Fibroblast of peridontal ligament (primary cell): ENCODE measurements at regions not wholly inside any gene's neighbourhood (a gene's known extent, or its start where the extent isn't known, plus 50 kb on each side); places are given as distances from the start of the nearest gene placed in this dataset.
"Not testable (repeated sequence)": the region's sequence is repeated elsewhere in the genome, so short reads cannot be mapped to it uniquely, and the experiment has no call there.

Experiments
- DNase-seq: peaks from one replicate; pipeline ENCODE4 v3.0.0-alpha.2; 2010; ENCODE audit errors: extremely low read depth

DNA sequence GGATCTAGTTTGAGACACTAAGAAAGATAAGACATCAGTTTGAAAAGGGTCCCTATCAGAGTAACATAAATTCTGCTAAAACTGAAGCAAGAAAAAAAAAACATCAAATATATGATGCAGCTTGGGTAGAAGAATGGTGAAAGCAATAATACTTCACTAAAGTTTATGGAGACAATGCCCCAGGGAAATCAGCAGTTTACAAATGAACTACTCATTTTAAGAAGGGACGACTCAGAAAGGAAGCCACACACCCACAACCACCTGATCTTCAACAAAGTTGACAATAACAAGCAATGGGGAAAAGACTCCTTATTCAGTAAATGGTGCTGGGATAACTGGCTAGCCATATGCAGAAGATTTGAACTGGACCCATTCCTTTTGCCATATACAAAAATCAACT lies 143.5 kb downstream of the TPBG start:
- peak; percentile 3 for DNase-seq

DNA sequence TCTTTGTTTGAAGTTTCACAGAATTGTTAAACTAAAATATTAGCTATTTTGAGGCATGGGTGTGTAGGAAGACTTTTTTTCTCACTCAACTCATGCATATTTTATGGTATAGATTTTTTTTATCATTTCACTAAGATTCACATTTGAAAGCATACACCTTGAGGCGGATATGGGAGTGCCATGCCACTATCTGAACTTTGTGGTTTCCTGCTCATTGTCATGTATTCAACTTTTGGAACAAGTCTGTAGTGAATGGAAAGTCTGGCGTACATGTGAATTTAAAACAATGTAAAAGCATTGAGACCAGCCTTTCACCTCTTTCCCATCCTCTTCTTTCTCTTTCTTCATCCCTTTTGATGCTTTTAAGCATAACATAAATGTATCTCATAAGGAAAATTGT lies 147.9 kb downstream of the TPBG start:
- no peak for DNase-seq

DNA sequence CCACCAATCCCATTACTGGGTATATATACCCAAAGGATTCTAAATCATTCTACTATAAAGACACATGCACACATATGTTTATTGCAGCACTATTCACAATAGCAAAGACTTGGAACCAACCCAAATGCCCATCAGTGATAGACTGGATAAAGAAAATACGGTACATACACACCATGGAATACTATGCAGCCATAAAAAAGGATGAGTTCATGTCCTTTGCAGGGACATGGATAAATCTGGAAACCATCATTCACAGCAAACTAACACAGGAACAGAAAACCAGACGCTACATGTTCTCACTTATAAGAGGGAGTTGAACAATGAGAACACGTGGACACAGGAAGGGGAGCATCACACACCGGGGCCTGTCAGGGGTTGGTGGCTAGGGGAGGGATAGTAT lies 154.3 kb downstream of the TPBG start:
- DNase-seq: not testable (repeated sequence)

DNA sequence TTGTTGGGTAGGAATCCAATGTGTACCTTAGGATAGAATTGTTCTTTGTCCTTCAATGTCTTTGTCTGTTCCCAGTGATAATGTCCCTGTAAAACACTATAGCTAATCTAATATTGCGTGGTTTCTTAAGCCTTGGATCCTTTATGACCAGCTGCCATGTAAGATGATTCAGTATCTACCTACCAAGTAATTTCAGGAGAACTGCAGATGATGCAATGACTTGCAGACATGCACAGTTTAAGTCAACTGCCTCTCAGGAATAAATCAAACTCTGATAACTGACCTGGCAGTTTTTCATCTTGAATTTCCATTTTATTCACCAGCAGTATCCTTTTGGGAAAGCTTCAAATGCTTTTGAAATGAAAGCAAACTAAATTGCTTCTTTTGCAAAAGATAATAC lies 157.8 kb downstream of the TPBG start:
- DNase-seq: no peak

- DNase-seq: no peak
Observed at GRCh38 chr6:82521861-82522260, 158.2 kb downstream of the TPBG start.

DNA sequence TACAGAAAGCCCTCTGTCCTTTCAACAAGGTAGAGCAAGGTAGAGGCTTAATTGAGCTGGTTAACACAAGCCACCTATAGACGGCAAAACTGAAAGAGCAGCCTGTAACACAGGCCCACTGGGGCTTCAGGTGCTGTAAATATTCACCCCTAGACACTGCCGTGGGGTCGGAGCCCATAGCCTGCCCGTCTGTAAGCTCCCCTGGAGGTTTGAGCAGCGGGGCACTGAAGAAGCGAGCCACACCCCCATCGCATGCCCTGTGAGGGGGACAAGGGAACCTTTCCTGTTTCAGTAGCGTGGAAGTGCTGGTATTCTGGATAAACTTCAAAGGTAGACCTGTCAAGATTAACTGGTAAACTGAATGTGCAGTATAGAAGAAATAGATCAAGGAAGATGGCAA lies 160.4 kb downstream of the TPBG start:
- no peak for DNase-seq

DNA sequence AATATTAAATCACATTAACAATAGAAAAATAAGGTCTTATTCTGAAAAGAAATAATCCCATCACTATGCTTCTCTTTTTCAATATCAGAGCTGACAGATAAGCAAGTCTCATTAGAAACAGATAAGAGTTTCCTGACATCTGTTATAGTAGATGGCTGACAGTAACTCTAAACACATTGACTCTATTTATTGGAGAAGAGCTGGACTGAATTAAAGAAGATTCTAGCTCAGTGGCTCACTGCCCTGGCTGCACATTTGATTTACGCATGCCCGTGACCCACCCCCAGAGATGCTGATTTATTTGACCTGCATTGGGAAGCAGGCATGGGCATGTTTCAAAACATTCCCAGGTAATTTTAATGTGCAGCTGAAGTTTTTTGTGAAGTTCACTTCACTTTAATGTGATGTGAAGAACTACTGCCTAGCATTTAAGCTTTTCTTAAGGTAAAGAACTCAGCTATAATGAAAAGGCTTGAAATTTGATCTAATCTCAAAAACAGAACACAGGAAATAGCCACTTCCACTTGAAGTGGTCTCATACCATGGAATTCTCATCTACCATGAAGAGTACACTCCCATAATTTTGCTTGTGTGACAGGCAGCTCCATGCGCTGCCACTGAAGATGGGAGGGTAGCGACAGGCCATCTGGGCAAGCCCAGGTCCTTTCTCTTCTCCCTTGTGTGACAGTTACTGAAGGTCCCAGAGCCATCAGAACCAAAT lies 162.3 kb downstream of the TPBG start:
- DNase-seq: no peak

GRCh38 chr6:82529960-82530460 lies 166.4 kb downstream of the TPBG start:
- DNase-seq: not testable (repeated sequence)

DNA sequence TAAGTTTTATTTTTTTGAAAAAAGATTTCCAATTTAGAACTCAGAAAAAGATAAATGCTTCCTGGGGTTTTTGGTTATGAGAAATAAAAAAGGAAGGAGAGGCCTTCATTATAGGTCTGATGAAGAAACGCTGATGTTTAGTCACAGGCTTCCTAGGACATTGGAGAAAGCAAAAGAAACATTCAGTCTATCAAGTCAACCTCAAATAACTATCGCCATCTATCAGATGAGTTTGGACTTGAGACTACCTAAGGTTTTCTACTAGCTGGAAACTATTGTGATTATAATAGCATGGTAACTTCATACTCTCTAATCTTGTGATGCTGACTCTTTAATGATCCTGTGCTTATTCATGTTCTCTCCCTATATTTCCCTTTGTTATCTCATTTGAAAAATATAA lies 171.3 kb downstream of the TPBG start:
- DNase-seq: no peak

GRCh38 chr6:82549480-82549879 lies 185.9 kb downstream of the TPBG start:
- not testable (repeated sequence) for DNase-seq

DNA sequence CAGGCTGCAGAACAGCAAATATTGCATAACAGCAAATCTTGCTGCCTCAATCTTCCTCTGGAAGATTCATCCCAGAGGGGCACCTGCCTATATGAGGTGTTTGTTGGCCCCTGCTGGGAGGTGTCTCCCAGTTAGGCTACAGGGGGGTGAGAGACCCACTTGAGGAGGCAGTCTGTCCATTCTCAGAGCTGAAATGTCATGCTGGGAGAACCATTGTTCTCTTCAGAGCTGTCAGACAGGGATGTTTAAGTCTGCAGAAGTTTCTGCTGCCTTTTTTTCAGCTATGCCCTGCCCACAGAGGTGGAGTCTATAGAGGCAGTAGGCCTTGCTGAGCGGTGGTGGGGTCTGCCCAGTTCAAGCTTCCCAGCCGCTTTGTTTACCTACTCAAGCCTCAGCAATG lies 187.7 kb downstream of the TPBG start:
- not testable (repeated sequence) for DNase-seq

DNA sequence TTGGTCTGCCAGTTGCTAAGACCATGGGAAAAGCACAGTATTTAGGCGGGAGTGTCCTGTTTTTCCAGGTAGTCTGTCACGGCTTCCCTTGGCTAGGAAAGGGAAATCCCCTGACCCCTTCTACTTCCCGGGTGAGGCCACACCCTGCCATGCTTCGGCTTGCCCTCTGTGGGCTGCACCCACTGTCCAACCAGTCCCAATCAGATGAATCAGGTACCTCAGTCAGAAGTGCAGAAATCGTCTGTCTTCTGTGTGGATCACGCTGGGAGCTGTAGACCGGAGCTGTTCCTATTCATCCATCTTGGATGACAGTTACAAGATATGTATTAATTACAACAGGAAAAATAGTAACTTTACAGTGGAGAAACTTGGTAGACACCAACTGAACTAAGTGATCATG lies 188.2 kb downstream of the TPBG start:
- DNase-seq: no peak

DNA sequence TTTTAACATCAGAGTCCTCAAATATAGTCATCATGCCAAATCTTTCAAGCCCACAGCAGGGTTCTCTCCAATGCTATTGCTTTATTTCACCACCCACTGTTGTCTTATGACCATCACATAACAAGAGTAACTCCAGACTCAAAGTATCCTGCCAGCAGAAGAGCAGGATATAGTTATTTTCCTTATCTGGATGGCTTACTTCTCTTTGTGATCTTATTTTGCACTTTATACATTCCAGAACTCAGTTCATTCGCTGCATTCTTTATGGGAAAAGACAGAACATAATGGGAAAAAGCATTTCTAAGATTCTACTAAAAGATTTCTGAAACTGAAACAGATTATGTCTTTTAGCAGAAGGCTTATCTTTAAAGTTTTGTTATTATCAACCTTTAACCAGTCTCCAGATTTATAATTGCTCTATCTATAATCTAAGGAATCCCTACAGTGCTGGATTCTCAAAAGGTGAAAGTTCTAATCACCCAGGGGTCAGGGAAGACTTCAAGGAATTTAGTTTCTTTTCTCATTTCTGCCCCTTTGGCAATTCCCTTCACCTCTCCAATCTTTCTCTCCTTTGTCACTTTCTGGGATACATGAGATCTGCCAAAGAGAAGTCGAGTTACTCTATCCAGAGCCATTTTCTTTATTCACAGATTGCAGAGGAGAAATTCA lies 190.4 kb downstream of the TPBG start:
- DNase-seq: no peak

GRCh38 chr6:82554666-82555065 lies 191.0 kb downstream of the TPBG start:
- peak; percentile 53 for DNase-seq

DNA sequence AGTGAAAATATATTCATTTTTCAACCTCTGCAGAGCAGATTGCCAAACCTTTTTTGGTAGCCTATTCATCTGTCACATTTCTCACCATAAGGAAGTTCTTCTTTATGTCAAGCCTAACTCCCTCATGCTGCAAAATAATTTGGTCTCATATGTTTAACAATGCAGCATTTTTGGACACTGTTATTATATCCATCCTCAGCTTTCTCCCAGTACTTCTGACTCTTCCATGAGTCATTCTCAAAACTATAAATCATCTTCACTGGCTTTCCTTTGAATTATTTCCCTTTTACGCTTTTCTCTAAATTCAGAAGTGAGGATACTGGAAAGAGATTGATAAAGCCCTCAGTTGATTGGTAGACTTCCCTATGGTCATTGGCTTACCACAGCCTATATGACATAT lies 192.2 kb downstream of the TPBG start:
- peak; percentile 36 for DNase-seq

DNA sequence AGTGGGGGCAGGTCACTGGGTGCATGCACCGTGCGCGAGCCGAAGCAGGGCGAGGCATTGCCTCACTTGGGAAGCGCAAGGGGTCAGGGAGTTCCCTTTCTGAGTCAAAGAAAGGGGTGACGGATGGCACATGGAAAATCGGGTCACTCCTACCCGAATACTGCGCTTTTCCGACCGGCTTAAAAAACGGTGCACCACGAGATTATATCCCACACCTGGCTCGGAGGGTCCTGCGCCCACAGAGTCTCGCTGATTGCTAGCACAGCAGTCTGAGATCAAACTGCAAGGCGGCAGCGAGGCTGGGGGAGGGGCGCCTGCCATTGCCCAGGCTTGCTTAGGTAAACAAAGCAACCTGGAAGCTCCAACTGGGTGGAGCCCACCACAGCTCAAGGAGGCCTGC lies 194.9 kb downstream of the TPBG start:
- not testable (repeated sequence) for DNase-seq

DNA sequence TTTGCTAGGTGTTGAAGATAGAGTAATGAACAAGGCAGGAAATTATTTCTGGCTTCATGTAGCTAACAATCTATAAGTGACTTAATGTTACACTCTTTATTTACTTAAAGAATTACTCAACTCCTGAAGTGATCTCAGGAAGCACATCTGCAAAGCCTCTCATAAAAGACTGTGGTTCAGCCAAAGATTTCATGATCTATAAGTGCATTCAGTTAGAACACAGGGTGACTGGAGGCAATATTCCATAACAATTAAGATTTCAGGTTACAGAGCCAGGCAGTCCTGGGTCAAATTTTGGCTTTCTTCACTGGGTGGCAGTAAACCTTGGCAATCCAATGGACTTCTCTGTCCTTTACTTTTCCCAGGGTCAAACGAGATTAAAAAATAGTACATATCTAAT lies 204.0 kb downstream of the TPBG start:
- DNase-seq: no peak

DNA sequence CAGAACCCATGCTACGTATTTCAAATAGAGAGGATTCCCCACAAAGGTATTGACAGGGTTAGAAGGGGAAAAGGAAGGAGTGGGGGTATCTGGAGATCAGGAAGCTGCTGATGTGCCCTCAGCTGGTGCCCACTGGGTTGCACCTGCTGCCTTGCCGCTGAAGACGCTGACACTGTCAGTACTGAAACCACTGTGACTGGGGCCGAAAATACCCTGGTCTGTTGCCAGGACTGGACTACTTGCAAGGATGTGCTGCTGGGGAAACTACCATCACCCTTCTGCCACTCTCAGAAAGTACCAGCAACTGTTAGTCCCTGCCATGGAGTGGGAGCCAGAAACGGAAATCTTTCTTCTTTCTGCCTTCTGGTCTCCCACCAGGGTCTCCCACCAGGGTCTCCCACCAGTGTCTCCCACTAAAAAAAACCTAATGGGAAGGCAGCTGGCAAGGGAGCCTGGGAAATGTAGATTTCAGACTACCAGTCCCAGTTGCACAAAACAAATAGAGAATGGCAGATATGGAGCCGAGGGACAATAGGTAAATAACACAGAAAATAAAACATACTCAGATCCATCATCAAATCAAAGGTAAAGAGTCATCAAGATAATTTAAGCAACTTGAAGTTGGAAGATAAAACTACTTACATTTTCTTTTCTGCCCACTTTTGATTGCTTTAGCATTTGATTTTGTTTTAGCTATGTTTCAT lies 204.8 kb downstream of the TPBG start:
- DNase-seq: no peak

DNA sequence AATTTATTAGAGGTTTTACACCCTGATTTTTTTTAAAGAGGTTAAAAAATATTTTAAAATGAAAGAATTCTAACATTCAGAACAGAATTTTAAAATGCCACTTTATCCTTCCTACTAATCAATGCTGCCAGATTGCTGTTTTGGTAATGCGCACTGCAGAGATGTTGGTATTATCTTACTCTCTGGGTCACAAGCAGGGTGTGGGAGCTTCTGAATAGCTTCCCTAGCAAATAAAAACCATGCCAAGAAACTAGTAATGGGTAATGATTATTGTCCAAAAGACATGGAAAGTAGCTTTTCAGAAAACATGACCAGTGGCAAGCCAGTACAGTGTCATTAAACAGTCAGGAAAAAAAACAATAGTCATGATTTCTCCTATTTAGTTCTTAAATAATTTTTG lies 205.4 kb downstream of the TPBG start:
- DNase-seq: no peak

GRCh38 chr6:82570083-82570482 lies 206.5 kb downstream of the TPBG start:
- no peak for DNase-seq

DNA sequence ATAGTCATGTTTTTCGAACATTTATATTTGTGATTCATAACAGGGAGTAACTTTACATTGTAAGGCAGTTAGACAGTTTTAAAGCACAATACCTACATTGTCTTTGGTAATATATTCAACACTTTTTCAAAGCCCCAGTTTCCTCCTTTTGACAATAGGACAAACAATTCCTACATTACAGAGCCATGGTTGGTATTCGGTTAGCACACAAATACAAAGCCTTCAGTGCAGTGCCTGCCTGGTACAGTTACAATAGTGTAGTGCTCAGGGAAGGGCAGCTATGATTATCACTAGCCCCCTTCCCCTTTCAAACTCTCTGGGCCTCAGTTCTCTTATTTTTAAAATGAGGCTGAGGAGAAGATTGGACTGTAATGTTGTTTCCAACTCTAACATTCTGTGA lies 207.8 kb downstream of the TPBG start:
- DNase-seq: no peak

- no peak for DNase-seq
Observed at GRCh38 chr6:82573254-82573972, 209.8 kb downstream of the TPBG start.
